ENCODE measurements at regions not wholly inside any gene's neighbourhood (a gene's known extent, or its start where the extent isn't known, plus 50 kb on each side); places are given as distances from the start of the nearest gene placed in this dataset.
"Not testable (repeated sequence)": the region's sequence is repeated elsewhere in the genome, so short reads cannot be mapped to it uniquely, and the experiment has no call there.

- 82 to 87% (median 84%) methylated on average over 3 of the region's 3 CpGs for WGBS, 3 donors
- no peak for FAIRE-seq
Observed at GRCh38 chr2:78734221-78734620, 291.3 kb upstream of the REG3G start.

GRCh38 chr2:78739282-78739681 lies 286.2 kb upstream of the REG3G start:
- FAIRE-seq: no peak
- Histone ChIP-seq H3K27me3 (ENCODE audit: control insufficient read depth in 3 of 3, insufficient read depth in 3 of 3, low read length in 3 of 3) (no peaks in the 10 kb centered on the region), H3K4me1 (ENCODE audit: control insufficient read depth in 3 of 3, insufficient read depth in 2 of 3, low read depth in 1 of 3, low read length in 2 of 3) (no peaks in the 10 kb centered on the region), H3K36me3 (ENCODE audit: control insufficient read depth in 3 of 3, insufficient read depth in 2 of 3, low read depth in 1 of 3, low read length in 3 of 3) (no peaks in the 10 kb centered on the region), H3K27ac (ENCODE audit: low read depth in 1 of 3, low read length in 2 of 3) (no peak overlapping the region), H3K9me3 (ENCODE audit: control insufficient read depth in 2 of 2, insufficient read depth in 1 of 2, low read depth in 1 of 2, low read length in 1 of 2) (no peaks in the 10 kb centered on the region), H3K4me3 (ENCODE audit: low read depth in 1 of 3, low read length in 3 of 3) (no peak overlapping the region)
- WGBS, 3 donors: 27 to 58% (median 29%) methylated on average over 1 of the region's 1 CpG
- no peak for DNase-seq

More at GRCh38 chr2:78734221-78734620, 291.3 kb upstream of the REG3G start:
- no peak for DNase-seq
- no peaks in the 10 kb centered on the region for H3K36me3 ChIP-seq (ENCODE audit: control insufficient read depth in 3 of 3, insufficient read depth in 2 of 3, low read depth in 1 of 3, low read length in 3 of 3)
- H3K27ac ChIP-seq (ENCODE audit: low read depth in 1 of 3, low read length in 2 of 3): no peak overlapping the region
- no peak overlapping the region for H3K4me3 ChIP-seq (ENCODE audit: low read depth in 1 of 3, low read length in 3 of 3)
- no peaks in the 10 kb centered on the region for H3K9me3 ChIP-seq (ENCODE audit: control insufficient read depth in 2 of 2, insufficient read depth in 1 of 2, low read depth in 1 of 2, low read length in 1 of 2)
- H3K27me3 ChIP-seq (ENCODE audit: control insufficient read depth in 3 of 3, insufficient read depth in 3 of 3, low read length in 3 of 3): no peaks in the 10 kb centered on the region
- H3K4me1 ChIP-seq (ENCODE audit: control insufficient read depth in 3 of 3, insufficient read depth in 2 of 3, low read depth in 1 of 3, low read length in 2 of 3): no peaks in the 10 kb centered on the region

- no peak for FAIRE-seq
- Histone ChIP-seq H3K4me3 (ENCODE audit: low read depth in 1 of 3, low read length in 3 of 3) (no peak overlapping the region), H3K9me3 (ENCODE audit: control insufficient read depth in 2 of 2, insufficient read depth in 1 of 2, low read depth in 1 of 2, low read length in 1 of 2) (no peaks in the 10 kb centered on the region), H3K27me3 (ENCODE audit: control insufficient read depth in 3 of 3, insufficient read depth in 3 of 3, low read length in 3 of 3) (no peaks in the 10 kb centered on the region), H3K36me3 (ENCODE audit: control insufficient read depth in 3 of 3, insufficient read depth in 2 of 3, low read depth in 1 of 3, low read length in 3 of 3) (no peaks in the 10 kb centered on the region), H3K27ac (ENCODE audit: low read depth in 1 of 3, low read length in 2 of 3) (no peak overlapping the region), H3K4me1 (ENCODE audit: control insufficient read depth in 3 of 3, insufficient read depth in 2 of 3, low read depth in 1 of 3, low read length in 2 of 3) (no peaks in the 10 kb centered on the region)
- no peak for DNase-seq
- 0 to 33% (median 8%) methylated on average over 1 of the region's 1 CpG for WGBS, 3 donors
Observed at GRCh38 chr2:78749638-78750037, 275.9 kb upstream of the REG3G start.

GRCh38 chr2:78750219-78750618 lies 275.3 kb upstream of the REG3G start:
- FAIRE-seq (no peak), DNase-seq (no peak)
- WGBS, 3 donors: 27 to 46% (median 28%) methylated on average over 2 of the region's 2 CpGs
- no peaks in the 10 kb centered on the region for H3K9me3 ChIP-seq (ENCODE audit: control insufficient read depth in 2 of 2, insufficient read depth in 1 of 2, low read depth in 1 of 2, low read length in 1 of 2)
- no peaks in the 10 kb centered on the region for H3K27me3 ChIP-seq (ENCODE audit: control insufficient read depth in 3 of 3, insufficient read depth in 3 of 3, low read length in 3 of 3)
- H3K36me3 ChIP-seq (ENCODE audit: control insufficient read depth in 3 of 3, insufficient read depth in 2 of 3, low read depth in 1 of 3, low read length in 3 of 3): no peaks in the 10 kb centered on the region
- H3K27ac ChIP-seq (ENCODE audit: low read depth in 1 of 3, low read length in 2 of 3): no peak overlapping the region
- no peak overlapping the region for H3K4me3 ChIP-seq (ENCODE audit: low read depth in 1 of 3, low read length in 3 of 3)
- no peaks in the 10 kb centered on the region for H3K4me1 ChIP-seq (ENCODE audit: control insufficient read depth in 3 of 3, insufficient read depth in 2 of 3, low read depth in 1 of 3, low read length in 2 of 3)

GRCh38 chr2:78754930-78755329 lies 270.6 kb upstream of the REG3G start:
- FAIRE-seq (no peak), DNase-seq (no peak)
- Histone ChIP-seq H3K4me1 (ENCODE audit: control insufficient read depth in 3 of 3, insufficient read depth in 2 of 3, low read depth in 1 of 3, low read length in 2 of 3) (no peaks in the 10 kb centered on the region), H3K4me3 (ENCODE audit: low read depth in 1 of 3, low read length in 3 of 3) (no peak overlapping the region), H3K27me3 (ENCODE audit: control insufficient read depth in 3 of 3, insufficient read depth in 3 of 3, low read length in 3 of 3) (no peaks in the 10 kb centered on the region), H3K27ac (ENCODE audit: low read depth in 1 of 3, low read length in 2 of 3) (no peak overlapping the region), H3K36me3 (ENCODE audit: control insufficient read depth in 3 of 3, insufficient read depth in 2 of 3, low read depth in 1 of 3, low read length in 3 of 3) (no peaks in the 10 kb centered on the region), H3K9me3 (ENCODE audit: control insufficient read depth in 2 of 2, insufficient read depth in 1 of 2, low read depth in 1 of 2, low read length in 1 of 2) (peaks cover 0 to under 1% of the 10 kb centered on the region in 2 donors)
- WGBS, 3 donors: 85 to 89% (median 85%) methylated on average over 6 of the region's 6 CpGs

- FAIRE-seq: no peak
Observed at GRCh38 chr2:78757191-78757590, 268.3 kb upstream of the REG3G start.

GRCh38 chr2:78757640-78758039 lies 267.9 kb upstream of the REG3G start:
- FAIRE-seq: no peak
- 85 to 97% (median 93%) methylated on average over 1 of the region's 1 CpG for WGBS, 3 donors
- DNase-seq: no peak

More at GRCh38 chr2:78757191-78757590, 268.3 kb upstream of the REG3G start:
- Histone ChIP-seq H3K9me3 (ENCODE audit: control insufficient read depth in 2 of 2, insufficient read depth in 1 of 2, low read depth in 1 of 2, low read length in 1 of 2) (peaks cover 0 to 15% of the 10 kb centered on the region in 2 donors), H3K4me1 (ENCODE audit: control insufficient read depth in 3 of 3, insufficient read depth in 2 of 3, low read depth in 1 of 3, low read length in 2 of 3) (no peaks in the 10 kb centered on the region), H3K27ac (ENCODE audit: low read depth in 1 of 3, low read length in 2 of 3) (no peak overlapping the region), H3K4me3 (ENCODE audit: low read depth in 1 of 3, low read length in 3 of 3) (no peak overlapping the region), H3K27me3 (ENCODE audit: control insufficient read depth in 3 of 3, insufficient read depth in 3 of 3, low read length in 3 of 3) (no peaks in the 10 kb centered on the region), H3K36me3 (ENCODE audit: control insufficient read depth in 3 of 3, insufficient read depth in 2 of 3, low read depth in 1 of 3, low read length in 3 of 3) (no peaks in the 10 kb centered on the region)
- 10 to 19% (median 14%) methylated on average over 1 of the region's 1 CpG for WGBS, 3 donors
- no peak for DNase-seq

GRCh38 chr2:78758765-78759164 lies 266.7 kb upstream of the REG3G start:
- DNase-seq; H3K36me3 ChIP-seq (ENCODE audit: control insufficient read depth in 3 of 3, insufficient read depth in 2 of 3, low read depth in 1 of 3, low read length in 3 of 3); H3K27me3 ChIP-seq (ENCODE audit: control insufficient read depth in 3 of 3, insufficient read depth in 3 of 3, low read length in 3 of 3); H3K27ac ChIP-seq (ENCODE audit: low read depth in 1 of 3, low read length in 2 of 3); FAIRE-seq; H3K4me1 ChIP-seq (ENCODE audit: control insufficient read depth in 3 of 3, insufficient read depth in 2 of 3, low read depth in 1 of 3, low read length in 2 of 3); H3K4me3 ChIP-seq (ENCODE audit: low read depth in 1 of 3, low read length in 3 of 3): not testable (repeated sequence)
- WGBS, 3 donors: 86 to 92% (median 92%) methylated on average over 7 of the region's 7 CpGs
- peaks cover 0 to 15% of the 10 kb centered on the region in 2 donors for H3K9me3 ChIP-seq (ENCODE audit: control insufficient read depth in 2 of 2, insufficient read depth in 1 of 2, low read depth in 1 of 2, low read length in 1 of 2)

More at GRCh38 chr2:78757640-78758039, 267.9 kb upstream of the REG3G start:
- H3K4me3 ChIP-seq (ENCODE audit: low read depth in 1 of 3, low read length in 3 of 3): no peak overlapping the region
- peaks cover 0 to 15% of the 10 kb centered on the region in 2 donors for H3K9me3 ChIP-seq (ENCODE audit: control insufficient read depth in 2 of 2, insufficient read depth in 1 of 2, low read depth in 1 of 2, low read length in 1 of 2)
- no peaks in the 10 kb centered on the region for H3K4me1 ChIP-seq (ENCODE audit: control insufficient read depth in 3 of 3, insufficient read depth in 2 of 3, low read depth in 1 of 3, low read length in 2 of 3)
- no peaks in the 10 kb centered on the region for H3K36me3 ChIP-seq (ENCODE audit: control insufficient read depth in 3 of 3, insufficient read depth in 2 of 3, low read depth in 1 of 3, low read length in 3 of 3)
- H3K27ac ChIP-seq (ENCODE audit: low read depth in 1 of 3, low read length in 2 of 3): no peak overlapping the region
- H3K27me3 ChIP-seq (ENCODE audit: control insufficient read depth in 3 of 3, insufficient read depth in 3 of 3, low read length in 3 of 3): no peaks in the 10 kb centered on the region

GRCh38 chr2:78766459-78766858 lies 259.0 kb upstream of the REG3G start:
- peaks cover 0 to 4% of the 10 kb centered on the region in 2 donors for H3K9me3 ChIP-seq (ENCODE audit: control insufficient read depth in 2 of 2, insufficient read depth in 1 of 2, low read depth in 1 of 2, low read length in 1 of 2)
- no peak overlapping the region for H3K27ac ChIP-seq (ENCODE audit: low read depth in 1 of 3, low read length in 2 of 3)
- FAIRE-seq (no peak), DNase-seq (no peak)
- no peaks in the 10 kb centered on the region for H3K27me3 ChIP-seq (ENCODE audit: control insufficient read depth in 3 of 3, insufficient read depth in 3 of 3, low read length in 3 of 3)
- 80 to 85% (median 82%) methylated on average over 4 of the region's 4 CpGs for WGBS, 3 donors
- no peak overlapping the region for H3K4me3 ChIP-seq (ENCODE audit: low read depth in 1 of 3, low read length in 3 of 3)
- no peaks in the 10 kb centered on the region for H3K36me3 ChIP-seq (ENCODE audit: control insufficient read depth in 3 of 3, insufficient read depth in 2 of 3, low read depth in 1 of 3, low read length in 3 of 3)
- H3K4me1 ChIP-seq (ENCODE audit: control insufficient read depth in 3 of 3, insufficient read depth in 2 of 3, low read depth in 1 of 3, low read length in 2 of 3): no peaks in the 10 kb centered on the region

Measured in small intestine (tissue), 7 donors.